ENCODE measurements at regions not wholly inside any gene's neighbourhood (a gene's known extent, or its start where the extent isn't known, plus 50 kb on each side); places are given as distances from the start of the nearest gene placed in this dataset.

DNA sequence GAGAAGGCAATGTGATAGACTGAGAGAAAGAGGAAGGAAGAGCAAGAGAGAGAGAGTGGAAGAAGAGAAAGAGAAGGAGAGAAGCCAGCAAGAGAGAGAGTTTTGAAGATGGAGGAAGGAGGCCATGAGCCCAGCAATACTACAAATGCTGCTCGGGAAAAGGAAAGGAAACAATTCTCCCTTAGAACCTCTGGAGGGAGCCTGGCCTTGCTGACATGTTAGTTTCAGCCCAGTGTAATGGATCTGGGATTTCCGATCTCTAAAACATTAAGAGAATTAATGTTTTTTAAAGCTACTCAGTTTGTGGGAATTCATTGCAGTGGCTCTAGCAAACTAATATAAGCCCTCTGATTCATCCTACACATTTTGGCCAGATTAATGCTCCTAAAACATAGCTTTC lies 206.8 kb upstream of the MTPN start:
- no peak overlapping the region for H2AK9ac ChIP-seq (replicated peaks; ENCODE audit: low read depth, low read length, poor library complexity)
- no peak overlapping the region for H2AK5ac ChIP-seq (ENCODE audit: low read depth, low read length)
- TF ChIP-seq, protein P1, sequence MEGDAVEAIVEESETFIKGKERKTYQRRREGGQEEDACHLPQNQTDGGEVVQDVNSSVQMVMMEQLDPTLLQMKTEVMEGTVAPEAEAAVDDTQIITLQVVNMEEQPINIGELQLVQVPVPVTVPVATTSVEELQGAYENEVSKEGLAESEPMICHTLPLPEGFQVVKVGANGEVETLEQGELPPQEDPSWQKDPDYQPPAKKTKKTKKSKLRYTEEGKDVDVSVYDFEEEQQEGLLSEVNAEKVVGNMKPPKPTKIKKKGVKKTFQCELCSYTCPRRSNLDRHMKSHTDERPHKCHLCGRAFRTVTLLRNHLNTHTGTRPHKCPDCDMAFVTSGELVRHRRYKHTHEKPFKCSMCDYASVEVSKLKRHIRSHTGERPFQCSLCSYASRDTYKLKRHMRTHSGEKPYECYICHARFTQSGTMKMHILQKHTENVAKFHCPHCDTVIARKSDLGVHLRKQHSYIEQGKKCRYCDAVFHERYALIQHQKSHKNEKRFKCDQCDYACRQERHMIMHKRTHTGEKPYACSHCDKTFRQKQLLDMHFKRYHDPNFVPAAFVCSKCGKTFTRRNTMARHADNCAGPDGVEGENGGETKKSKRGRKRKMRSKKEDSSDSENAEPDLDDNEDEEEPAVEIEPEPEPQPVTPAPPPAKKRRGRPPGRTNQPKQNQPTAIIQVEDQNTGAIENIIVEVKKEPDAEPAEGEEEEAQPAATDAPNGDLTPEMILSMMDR (conservative IDR thresholded peaks at IDR 0.05; ENCODE audit: low read depth, low read length): 0 out of 2 replicates have a peak, but pooled peaks have one; percentile 19
- TF ChIP-seq CHD1 (IDR thresholded peaks at IDR 0.05; ENCODE audit: low read depth, low read length) (no peak), FOS (IDR thresholded peaks at IDR 0.05; ENCODE audit: low read depth, low read length) (no peak), BHLHE40 (IDR thresholded peaks at IDR 0.05; ENCODE audit: low read depth, low read length) (no peak)
- no peak overlapping the region for H2BK120ac ChIP-seq (ENCODE audit: low read depth, low read length)
- DNase-seq: peak; percentile 10
- H3K4me1 ChIP-seq (ENCODE audit: control insufficient read depth, insufficient read depth, low read length): no peaks in the 10 kb centered on the region
- no peaks in the 10 kb centered on the region for H3K36me3 ChIP-seq (ENCODE audit: control insufficient read depth, insufficient read depth, low read length)
- H3K4ac ChIP-seq (ENCODE audit: low read depth, low read length): no peak overlapping the region
- no peak overlapping the region for H4K8ac ChIP-seq (ENCODE audit: low read depth in 2 of 2, low read length in 2 of 2)
- ATAC-seq (ENCODE audit: low read depth): peak; percentile 60
- no CpG with 5 or more reads among the region's 2 CpGs for WGBS, 2 experiments (ENCODE audit: extremely low coverage in 2 of 2, insufficient read length in 1 of 2)
- no peak overlapping the region for H3K56ac ChIP-seq (ENCODE audit: extremely low read depth, insufficient read depth, low read length)
- no peak overlapping the region for H2BK5ac ChIP-seq (ENCODE audit: low read depth, low read length, poor library complexity, severe bottlenecking)
- no peak overlapping the region for H3K23ac ChIP-seq (ENCODE audit: low read depth, low read length)
- no peak overlapping the region for H2BK20ac ChIP-seq (ENCODE audit: low read depth, low read length)
- H3K9ac ChIP-seq (ENCODE audit: low read depth, low read length): no peak overlapping the region
- H3K27me3 ChIP-seq (ENCODE audit: control insufficient read depth, insufficient read depth, low read length): no peaks in the 10 kb centered on the region
- H3K9me1 ChIP-seq (ENCODE audit: insufficient read depth, low read length): no peaks in the 10 kb centered on the region
- no peak overlapping the region for H3K27ac ChIP-seq (ENCODE audit: insufficient read depth, low read length)
- H3K18ac ChIP-seq (ENCODE audit: low read depth, low read length): no peak overlapping the region
- no peak overlapping the region for H3K14ac ChIP-seq (replicated peaks; ENCODE audit: low read depth, low read length)
- H3K4me3 ChIP-seq (ENCODE audit: insufficient read depth, low read depth, low read length): no peak overlapping the region
- H2BK15ac ChIP-seq (ENCODE audit: low read depth, low read length): no peak overlapping the region
- CTCF ChIA-PET: no interaction called here
- no peaks in the 10 kb centered on the region for H3K9me3 ChIP-seq (ENCODE audit: control insufficient read depth, insufficient read depth, low read length)
- H4K91ac ChIP-seq (ENCODE audit: insufficient read depth, low read depth, low read length): no peak overlapping the region
- intact Hi-C loops (cut with micrococcal nuclease) (no loop called here), in situ Hi-C loops (cut with MboI; ENCODE audit: low sequenced_read_pairs) (no loop called here), dilution Hi-C loops (cut with HindIII; ENCODE audit: low sequenced_read_pairs, unreplicated experiment) (no loop called here)
- H3K79me1 ChIP-seq (ENCODE audit: low read depth in 1 of 2, low read length in 2 of 2): no peaks in the 10 kb centered on the region
- H4K20me1 ChIP-seq (ENCODE audit: insufficient read depth, low read length): no peaks in the 10 kb centered on the region
- H3K4me2 ChIP-seq (ENCODE audit: low read depth, low read length): no peak overlapping the region
- BruUV-seq (replicated peaks): no TSS peak
- no peak overlapping the region for H2AFZ ChIP-seq (replicated peaks; ENCODE audit: low read length, poor library complexity)
- H4K5ac ChIP-seq (ENCODE audit: low read depth, low read length): no peak overlapping the region
- POLR2A ChIA-PET (ENCODE audit: unreplicated experiment): no interaction called here
